HepG2 (cell line): ENCODE measurements at regions not wholly inside any gene's neighbourhood (a gene's known extent, or its start where the extent isn't known, plus 50 kb on each side); places are given as distances from the start of the nearest gene placed in this dataset.

ENCODE experiments used
- ATAC-seq: fragments of 200-7000 bp; cut with Tn5 transposase; 3 replicates; pipeline ENCODE4 v1.9.1; 2020; ENCODE audit warnings: mild to moderate bottlenecking, moderate library complexity
- BruUV-seq: library from RNA; stranded (reverse); fragments of 400-500 nt; replicated peaks from 2 replicates; lab custom pipeline; 2021; lab: Mats Ljungman, UMichigan
- CTCF ChIA-PET: fragments of 300-600 bp; formaldehyde crosslinking; extraction: SDS; loops from one replicate; lab custom pipeline; 2021; ENCODE audit warnings: low total read pairs, inconsistent platforms, low intra/inter-chr PET ratio; lab: Yijun Ruan, JAX
- POLR2A ChIA-PET: fragments of 350-600 bp; sonication (Branson Sonifier 250); formaldehyde crosslinking; loops from one replicate; lab custom pipeline; 2020; ENCODE audit warnings: antibody characterized with exemption, inconsistent platforms; lab: Yijun Ruan, JAX
- DNase-seq: peaks from one replicate; pipeline ENCODE4 v3.0.0-alpha.2; 2015; ENCODE audit warnings: low spot score
- FAIRE-seq: peaks from 3 replicates; lab custom pipeline; 2011; peaks lifted over from hg19 to GRCh38; lab: Jason Lieb, UNC
- H2AFZ ChIP-seq: one replicate; pipeline ENCODE4 v1.6.1; 2011; ENCODE audit warnings: low read length, inconsistent platforms
- H3K27ac ChIP-seq: fragments of 300-600 bp; 3 replicates; pipeline ENCODE4 v1.8.0; 2011; ENCODE audit warnings: mixed run types, mild to moderate bottlenecking, mixed read lengths, low read length, inconsistent platforms; ENCODE audit not compliant: insufficient read depth; ENCODE audit errors: extremely low read length
- H3K27me3 ChIP-seq, 2 experiments: fragments of 200-600 bp in 1 of 2; 2 replicates in 1 of 2; 3 replicates in 1 of 2; pipeline versions ENCODE4 v1.6.0 to v1.8.0; 2011; ENCODE audit warnings: low read length in 2 of 2, mild to moderate bottlenecking in 2 of 2, moderate library complexity in 2 of 2, inconsistent platforms in 1 of 2; ENCODE audit not compliant: insufficient read depth in 2 of 2, control insufficient read depth in 1 of 2
- H3K36me3 ChIP-seq, 2 experiments: fragments of 200-600 bp in 1 of 2; replicated peaks in 1 of 2; 2 replicates in 1 of 2; 3 replicates in 1 of 2; pipeline versions ENCODE4 v1.5.1 to v1.8.0; 2011; ENCODE audit warnings: low read length in 2 of 2, inconsistent platforms in 1 of 2; ENCODE audit not compliant: insufficient read depth in 2 of 2, control insufficient read depth in 1 of 2
- H3K4me1 ChIP-seq: 2 replicates; pipeline ENCODE4 v1.5.1; 2012; ENCODE audit warnings: low read length, inconsistent platforms; ENCODE audit not compliant: insufficient read depth
- H3K4me2 ChIP-seq: 2 replicates; pipeline ENCODE4 v1.6.0; 2011; ENCODE audit warnings: low read depth, low read length, inconsistent platforms
- H3K4me3 ChIP-seq, 3 experiments: fragments of 200-600 bp in 1 of 3; sonication (generic), shearing (Covaris generic) in 1 of 3; replicated peaks in 1 of 3; 2 replicates each; pipeline ENCODE4 v1.5.1; 2011 to 2016; ENCODE audit warnings: low read length in 3 of 3, inconsistent platforms in 2 of 3, low read depth in 2 of 3, mild to moderate bottlenecking in 2 of 3, control low read depth in 1 of 3, mixed read lengths in 1 of 3; ENCODE audit not compliant: insufficient read depth in 1 of 3
- H3K79me2 ChIP-seq: one replicate; pipeline ENCODE4 v1.6.1; 2011; ENCODE audit warnings: low read length, inconsistent platforms; ENCODE audit not compliant: insufficient read depth
- H3K9ac ChIP-seq: 2 replicates; pipeline ENCODE4 v1.6.0; 2011; ENCODE audit warnings: mild to moderate bottlenecking, low read depth, low read length, inconsistent platforms; ENCODE audit not compliant: insufficient read depth
- H3K9me3 ChIP-seq: 2 replicates; pipeline ENCODE4 v1.5.1; 2012; ENCODE audit warnings: mild to moderate bottlenecking, low read length
- H4K20me1 ChIP-seq: 2 replicates; pipeline ENCODE4 v1.6.0; 2011; ENCODE audit warnings: inconsistent platforms, mild to moderate bottlenecking, low read length, moderate library complexity; ENCODE audit not compliant: insufficient read depth
- ATF6 ChIP-seq: sonication (generic); formaldehyde crosslinking; conservative IDR thresholded peaks from 2 replicates; pipeline ENCODE4 v1.4.0; 2020; ENCODE audit warnings: missing genetic modification reagents
- ATM ChIP-seq: fragments of 450-650 bp; IDR thresholded peaks from 2 replicates; pipeline ENCODE4 v1.7.1; 2017; ENCODE audit warnings: mild to moderate bottlenecking, borderline replicate concordance
- ERF ChIP-seq: IDR thresholded peaks from 2 replicates; pipeline ENCODE4 v1.6.1; 2018; ENCODE audit warnings: missing biosample characterization, missing genetic modification reagents
- GATAD1 ChIP-seq: IDR thresholded peaks from 2 replicates; pipeline ENCODE4 v1.6.1; 2016; ENCODE audit warnings: missing genetic modification reagents, missing compliant biosample characterization
- JDP2 ChIP-seq: sonication (generic); formaldehyde crosslinking; IDR thresholded peaks from 2 replicates; pipeline ENCODE4 v1.8.1; 2022; ENCODE audit warnings: missing genetic modification reagents, borderline replicate concordance
- ZNF773 ChIP-seq: sonication (generic); formaldehyde crosslinking; IDR thresholded peaks from 2 replicates; pipeline ENCODE4 v1.4.0; 2020; ENCODE audit warnings: missing genetic modification reagents, borderline replicate concordance
- ZXDC ChIP-seq: sonication (generic); formaldehyde crosslinking; IDR thresholded peaks from 2 replicates; pipeline ENCODE4 v1.5.0; 2020; ENCODE audit warnings: mild to moderate bottlenecking, missing genetic modification reagents
- in situ Hi-C: cut with HindIII; loops from 2 replicates; pipeline ENCODE4 v1.10.0; 2017; ENCODE audit warnings: low pct_unique_long_range_greater_than_20kb; ENCODE audit not compliant: extremely low pct_ligation_motif_present
- intact Hi-C: fragments of 100-400 bp; cut with micrococcal nuclease; formaldehyde crosslinking; loops from one replicate; pipeline ENCODE4 v1.10.0; 2022; ENCODE audit not compliant: unreplicated experiment
- TF ChIP-seq, protein P1 (sequence below): sonication (generic); formaldehyde crosslinking; IDR thresholded peaks from 2 replicates; pipeline ENCODE4 v1.5.1; 2020; ENCODE audit warnings: mild to moderate bottlenecking, missing genetic modification reagents, moderate library complexity

DNA sequence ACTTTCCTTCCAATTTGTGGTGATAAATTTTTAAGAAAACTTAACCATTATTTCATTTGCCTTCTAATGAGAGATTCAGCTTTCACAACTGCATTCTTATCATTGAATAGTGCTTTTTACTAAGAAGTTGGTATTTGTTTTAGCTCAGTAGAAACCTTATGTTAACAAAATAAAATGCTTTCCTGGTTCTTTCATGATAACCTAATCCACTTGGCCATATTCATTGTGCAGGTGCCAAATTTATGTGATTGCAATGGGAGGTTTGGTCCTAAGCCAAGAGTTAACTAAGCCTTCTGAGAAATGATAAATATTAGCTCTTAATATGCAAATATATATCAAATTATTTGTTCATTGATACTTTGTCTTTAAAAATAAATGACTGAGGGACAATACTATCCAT lies 141.1 kb upstream of the TLE4 start:
- FAIRE-seq (no peak), ATAC-seq (no peak), DNase-seq (no peak)
- peaks cover 13% of the 10 kb centered on the region for H3K9me3 ChIP-seq
- intact Hi-C loops (no loop called here), in situ Hi-C loops (no loop called here)
- H2AFZ ChIP-seq, result no peak overlapping the region
- POLR2A ChIA-PET, result no interaction called here
- no peaks in the 10 kb centered on the region for H3K4me1 ChIP-seq
- H3K36me3 ChIP-seq, result no peaks in the 10 kb centered on the region
- no peaks in the 10 kb centered on the region for H3K79me2 ChIP-seq
- H3K4me3 ChIP-seq, result no peak overlapping the region
- CTCF ChIA-PET, result no interaction called here
- no peaks in the 10 kb centered on the region for H4K20me1 ChIP-seq
- H3K4me2 ChIP-seq, result no peak overlapping the region
- H3K27me3 ChIP-seq, result no peaks in the 10 kb centered on the region
- no peak overlapping the region for H3K27ac ChIP-seq
- H3K9ac ChIP-seq, result no peak overlapping the region
- no peak for TF ChIP-seq ZNF773 (CRISPR knock-in tag)
- no peak for TF ChIP-seq JDP2 (CRISPR knock-in tag)
- TF ChIP-seq, protein P1, sequence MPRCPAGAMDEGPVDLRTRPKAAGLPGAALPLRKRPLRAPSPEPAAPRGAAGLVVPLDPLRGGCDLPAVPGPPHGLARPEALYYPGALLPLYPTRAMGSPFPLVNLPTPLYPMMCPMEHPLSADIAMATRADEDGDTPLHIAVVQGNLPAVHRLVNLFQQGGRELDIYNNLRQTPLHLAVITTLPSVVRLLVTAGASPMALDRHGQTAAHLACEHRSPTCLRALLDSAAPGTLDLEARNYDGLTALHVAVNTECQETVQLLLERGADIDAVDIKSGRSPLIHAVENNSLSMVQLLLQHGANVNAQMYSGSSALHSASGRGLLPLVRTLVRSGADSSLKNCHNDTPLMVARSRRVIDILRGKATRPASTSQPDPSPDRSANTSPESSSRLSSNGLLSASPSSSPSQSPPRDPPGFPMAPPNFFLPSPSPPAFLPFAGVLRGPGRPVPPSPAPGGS (CRISPR knock-in tag), result no peak
- TF ChIP-seq ZXDC (CRISPR knock-in tag), result no peak
- TF ChIP-seq GATAD1 (CRISPR knock-in tag), result no peak
- no peak for TF ChIP-seq ERF (CRISPR knock-in tag)
- no peak for TF ChIP-seq ATF6 (CRISPR knock-in tag)
- TF ChIP-seq ATM, result no peak
- no TSS peak for BruUV-seq
